Spinal cord (tissue), 9 donors: ENCODE measurements at regions not wholly inside any gene's neighbourhood (a gene's known extent, or its start where the extent isn't known, plus 50 kb on each side); places are given as distances from the start of the nearest gene placed in this dataset.
A peak's percentile ranks its signal among the peaks of the same experiment; 100 is the strongest.

Experiments
- DNase-seq, 6 donors: peaks; one replicate each; pipeline versions ENCODE4 v3.0.0 to v3.0.0-alpha.2; 2013 to 2015; ENCODE audit warnings: low spot score in 6 of 6, low read depth in 4 of 6
- H3K27ac ChIP-seq: one replicate; pipeline ENCODE4 v1.5.1; 2013; ENCODE audit warnings: low read depth, low read length, control low read depth
- H3K27me3 ChIP-seq: one replicate; pipeline ENCODE4 v1.6.1; 2013; ENCODE audit warnings: low read length; ENCODE audit not compliant: control insufficient read depth, insufficient read depth
- H3K36me3 ChIP-seq: one replicate; pipeline ENCODE4 v1.6.1; 2013; ENCODE audit warnings: low read length; ENCODE audit not compliant: control insufficient read depth, insufficient read depth
- H3K4me1 ChIP-seq: one replicate; pipeline ENCODE4 v1.6.1; 2013; ENCODE audit warnings: low read length; ENCODE audit not compliant: control insufficient read depth, insufficient read depth
- H3K4me3 ChIP-seq: one replicate; pipeline ENCODE4 v1.5.1; 2013; ENCODE audit warnings: low read depth, low read length, control low read depth
- H3K9me3 ChIP-seq: one replicate; pipeline ENCODE4 v1.6.1; 2013; ENCODE audit warnings: low read length; ENCODE audit not compliant: control insufficient read depth, insufficient read depth
- WGBS: methylation state at CpG from one replicate; pipeline ENCODE4 v1.1.5; 2013; ENCODE audit warnings: missing lambda C conversion rate; ENCODE audit not compliant: insufficient coverage; 5-methylcytosine and 5-hydroxymethylcytosine counted together
- donor health status: healthy.

- no peaks in the 10 kb centered on the region for H3K4me1 ChIP-seq
- no peak for DNase-seq
- no peak overlapping the region for H3K4me3 ChIP-seq
- H3K27me3 ChIP-seq = no peaks in the 10 kb centered on the region
- H3K36me3 ChIP-seq = no peaks in the 10 kb centered on the region
- H3K9me3 ChIP-seq = no peaks in the 10 kb centered on the region
- H3K27ac ChIP-seq = no peak overlapping the region
- no CpG with 5 or more reads among the region's 2 CpGs for WGBS
Observed at GRCh38 chr17:70314096-70314495, 144.8 kb downstream of the KCNJ2 start.

GRCh38 chr17:70314506-70314905 lies 145.2 kb downstream of the KCNJ2 start:
- Histone ChIP-seq H3K36me3 (no peaks in the 10 kb centered on the region), H3K4me3 (no peak overlapping the region), H3K27ac (no peak overlapping the region), H3K9me3 (no peaks in the 10 kb centered on the region), H3K27me3 (no peaks in the 10 kb centered on the region), H3K4me1 (no peaks in the 10 kb centered on the region)
- DNase-seq = no peak
- WGBS = 96% methylated on average over 5 of the region's 6 CpGs

- no peaks in the 10 kb centered on the region for H3K4me1 ChIP-seq
- H3K4me3 ChIP-seq = no peak overlapping the region
- H3K9me3 ChIP-seq = no peaks in the 10 kb centered on the region
- H3K36me3 ChIP-seq = no peaks in the 10 kb centered on the region
- no peaks in the 10 kb centered on the region for H3K27me3 ChIP-seq
- no peak overlapping the region for H3K27ac ChIP-seq
- peak in 2 of 6 donors; percentile 53 to 54 for DNase-seq
- WGBS = no CpG with 5 or more reads among the region's 1 CpG
Observed at GRCh38 chr17:70317421-70317820, 148.1 kb downstream of the KCNJ2 start.

GRCh38 chr17:70318051-70318450 lies 148.7 kb downstream of the KCNJ2 start:
- H3K27me3 ChIP-seq = no peaks in the 10 kb centered on the region
- no peaks in the 10 kb centered on the region for H3K36me3 ChIP-seq
- no peaks in the 10 kb centered on the region for H3K4me1 ChIP-seq
- WGBS = 82% methylated on average over 3 of the region's 3 CpGs
- peak in 1 of 6 donors; percentile 89 for DNase-seq
- no peaks in the 10 kb centered on the region for H3K9me3 ChIP-seq
- no peak overlapping the region for H3K4me3 ChIP-seq
- no peak overlapping the region for H3K27ac ChIP-seq

GRCh38 chr17:70319516-70319915 lies 150.2 kb downstream of the KCNJ2 start:
- H3K36me3 ChIP-seq = no peaks in the 10 kb centered on the region
- no peaks in the 10 kb centered on the region for H3K4me1 ChIP-seq
- no CpG with 5 or more reads among the region's 3 CpGs for WGBS
- H3K27ac ChIP-seq = no peak overlapping the region
- H3K27me3 ChIP-seq = no peaks in the 10 kb centered on the region
- DNase-seq = no peak
- H3K4me3 ChIP-seq = no peak overlapping the region
- no peaks in the 10 kb centered on the region for H3K9me3 ChIP-seq

- DNase-seq = peak in 2 of 6 donors; percentile 28 to 67
- Histone ChIP-seq H3K4me1 (no peaks in the 10 kb centered on the region), H3K27ac (no peak overlapping the region), H3K4me3 (no peak overlapping the region), H3K27me3 (no peaks in the 10 kb centered on the region), H3K36me3 (no peaks in the 10 kb centered on the region), H3K9me3 (no peaks in the 10 kb centered on the region)
- no CpG with 5 or more reads among the region's 5 CpGs for WGBS
Observed at GRCh38 chr17:70320673-70321345, 151.5 kb downstream of the KCNJ2 start.

GRCh38 chr17:70321352-70321751 lies 152.0 kb downstream of the KCNJ2 start:
- Histone ChIP-seq H3K27ac (no peak overlapping the region), H3K27me3 (no peaks in the 10 kb centered on the region), H3K36me3 (no peaks in the 10 kb centered on the region), H3K4me1 (no peaks in the 10 kb centered on the region), H3K4me3 (no peak overlapping the region), H3K9me3 (no peaks in the 10 kb centered on the region)
- no peak for DNase-seq
- WGBS = no CpG with 5 or more reads among the region's 4 CpGs

GRCh38 chr17:70323269-70323668 lies 153.9 kb downstream of the KCNJ2 start:
- H3K27me3 ChIP-seq = no peaks in the 10 kb centered on the region
- H3K36me3 ChIP-seq = no peaks in the 10 kb centered on the region
- WGBS = 86% methylated on average over 1 of the region's 2 CpGs
- no peaks in the 10 kb centered on the region for H3K9me3 ChIP-seq
- H3K4me3 ChIP-seq = no peak overlapping the region
- H3K4me1 ChIP-seq = no peaks in the 10 kb centered on the region
- H3K27ac ChIP-seq = no peak overlapping the region
- no peak for DNase-seq

- WGBS = no CpG with 5 or more reads among the region's 1 CpG
- Histone ChIP-seq H3K4me3 (no peak overlapping the region), H3K27ac (no peak overlapping the region), H3K36me3 (no peaks in the 10 kb centered on the region), H3K27me3 (no peaks in the 10 kb centered on the region), H3K9me3 (no peaks in the 10 kb centered on the region), H3K4me1 (no peaks in the 10 kb centered on the region)
- DNase-seq = no peak
Observed at GRCh38 chr17:70324031-70324430, 154.7 kb downstream of the KCNJ2 start.

GRCh38 chr17:70327279-70327678 lies 157.9 kb downstream of the KCNJ2 start:
- Histone ChIP-seq H3K4me1 (no peaks in the 10 kb centered on the region), H3K36me3 (no peaks in the 10 kb centered on the region), H3K4me3 (no peak overlapping the region), H3K27me3 (no peaks in the 10 kb centered on the region), H3K9me3 (no peaks in the 10 kb centered on the region), H3K27ac (no peak overlapping the region)
- WGBS = no CpG with 5 or more reads among the region's 1 CpG
- DNase-seq = no peak
